Muscle layer of duodenum (tissue), 2 donors: ENCODE measurements at regions not wholly inside any gene's neighbourhood (a gene's known extent, or its start where the extent isn't known, plus 50 kb on each side); places are given as distances from the start of the nearest gene placed in this dataset.
"Not testable (repeated sequence)": the region's sequence is repeated elsewhere in the genome, so short reads cannot be mapped to it uniquely, and the experiment has no call there.

ENCODE experiments used
- H3K27ac ChIP-seq: one replicate; pipeline ENCODE4 v1.7.0; 2013; ENCODE audit warnings: mild to moderate bottlenecking, low read length
- H3K27me3 ChIP-seq: one replicate; pipeline ENCODE4 v1.7.0; 2013; ENCODE audit warnings: low read depth, mild to moderate bottlenecking, control low read depth, low read length
- H3K36me3 ChIP-seq, 2 donors: one replicate each; pipeline ENCODE4 v1.7.0; 2013; ENCODE audit warnings: low read length in 2 of 2, control low read depth in 1 of 2, mild to moderate bottlenecking in 1 of 2; ENCODE audit not compliant: insufficient read depth in 2 of 2, control insufficient read depth in 1 of 2
- H3K4me1 ChIP-seq, 2 donors: one replicate each; pipeline ENCODE4 v1.7.0; 2013; ENCODE audit warnings: low read length in 2 of 2, mild to moderate bottlenecking in 2 of 2, control low read depth in 1 of 2, moderate library complexity in 1 of 2; ENCODE audit not compliant: insufficient read depth in 2 of 2, control insufficient read depth in 1 of 2
- H3K4me3 ChIP-seq, 2 donors: one replicate each; pipeline ENCODE4 v1.7.0; 2013; ENCODE audit warnings: low read length in 2 of 2, low read depth in 1 of 2, mild to moderate bottlenecking in 1 of 2
- H3K9me3 ChIP-seq, 2 donors: one replicate each; pipeline ENCODE4 v1.7.0; 2013; ENCODE audit warnings: low read length in 2 of 2, control low read depth in 1 of 2, mild to moderate bottlenecking in 1 of 2; ENCODE audit not compliant: control insufficient read depth in 1 of 2
- donor health status: healthy.

DNA sequence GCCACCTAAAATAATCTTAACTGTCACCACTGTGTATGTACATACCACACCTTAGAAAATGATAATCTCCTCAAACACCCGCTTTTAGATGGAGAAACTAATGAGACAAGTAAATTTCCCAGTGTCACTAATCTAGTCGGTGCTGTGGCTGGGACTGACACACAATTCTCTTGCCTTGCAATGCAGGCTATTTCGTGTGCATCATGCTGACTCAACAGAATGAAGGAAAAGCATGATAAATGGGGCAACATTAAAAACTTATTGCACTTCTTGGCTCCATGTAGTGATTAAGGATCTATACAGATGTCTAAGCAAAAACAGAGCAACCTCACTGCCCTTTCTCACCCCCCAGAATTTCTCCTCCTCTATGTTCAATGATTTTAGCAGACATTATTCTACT lies 677.9 kb downstream of the DTWD2 start:
- no peak overlapping the region for H3K4me3 ChIP-seq
- H3K27me3 ChIP-seq = no peaks in the 10 kb centered on the region
- no peak overlapping the region for H3K27ac ChIP-seq
- no peaks in the 10 kb centered on the region for H3K36me3 ChIP-seq
- H3K4me1 ChIP-seq = no peaks in the 10 kb centered on the region
- H3K9me3 ChIP-seq = no peaks in the 10 kb centered on the region

DNA sequence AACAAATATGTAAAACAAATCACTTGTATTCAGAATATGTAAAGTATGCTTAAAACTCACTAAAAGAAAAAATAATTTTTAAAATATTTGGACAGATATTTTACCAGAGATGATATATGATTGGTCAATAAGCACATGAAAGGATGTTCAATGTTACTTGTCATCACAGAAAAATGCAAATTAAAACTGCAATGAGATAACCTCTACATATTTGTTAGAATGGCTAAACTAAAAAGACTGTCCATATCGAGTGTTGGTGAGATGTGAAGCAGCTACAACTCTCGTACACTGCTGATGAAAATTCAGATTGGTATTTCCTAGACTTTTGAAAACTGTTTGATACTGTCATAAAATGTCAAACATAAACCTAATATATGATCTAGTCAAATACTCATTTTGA lies 685.1 kb downstream of the DTWD2 start:
- H3K27me3 ChIP-seq = no peaks in the 10 kb centered on the region
- no peak overlapping the region for H3K27ac ChIP-seq
- H3K4me3 ChIP-seq = no peak overlapping the region
- H3K9me3 ChIP-seq = no peaks in the 10 kb centered on the region
- H3K4me1 ChIP-seq = no peaks in the 10 kb centered on the region
- H3K36me3 ChIP-seq = no peaks in the 10 kb centered on the region

DNA sequence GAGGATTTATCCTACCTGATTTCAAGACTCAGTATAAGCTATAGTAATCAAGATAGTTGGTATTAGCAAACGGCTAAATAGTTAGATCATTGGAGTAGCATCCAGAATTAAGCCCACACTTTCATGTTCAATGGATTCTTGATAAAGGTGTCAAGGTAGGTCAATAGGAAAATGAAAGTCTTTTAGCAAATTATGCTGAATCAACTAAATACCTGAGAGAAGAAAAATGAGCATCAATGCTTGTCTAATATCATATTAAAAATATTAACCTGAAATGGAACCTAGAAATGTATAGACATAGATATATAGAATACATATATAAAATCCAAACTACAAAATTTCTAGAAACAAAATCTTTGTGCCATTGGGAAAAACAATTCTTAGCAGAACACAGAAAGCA lies 685.6 kb downstream of the DTWD2 start:
- Histone ChIP-seq H3K9me3 (no peaks in the 10 kb centered on the region), H3K4me3 (no peak overlapping the region), H3K27me3 (no peaks in the 10 kb centered on the region), H3K4me1 (no peaks in the 10 kb centered on the region), H3K27ac (no peak overlapping the region), H3K36me3 (no peaks in the 10 kb centered on the region)

DNA sequence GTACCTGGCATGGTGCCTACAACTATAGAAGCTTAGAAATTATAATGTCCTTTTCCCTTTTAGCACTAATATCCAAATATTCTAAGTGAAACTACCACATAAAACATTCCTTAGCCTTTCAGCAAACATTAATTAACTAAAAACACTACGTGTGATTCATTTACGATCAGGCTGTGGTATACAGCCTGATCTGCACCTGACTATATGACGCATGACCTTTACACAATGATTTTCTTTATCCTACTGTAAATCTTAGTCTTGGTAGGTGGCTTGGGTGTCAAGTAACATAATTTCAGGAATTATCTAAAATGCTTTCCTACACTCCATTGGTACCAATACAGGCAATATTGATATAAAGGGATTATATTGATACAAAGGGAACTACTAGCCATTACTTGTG lies 686.7 kb downstream of the DTWD2 start:
- no peaks in the 10 kb centered on the region for H3K9me3 ChIP-seq
- no peaks in the 10 kb centered on the region for H3K36me3 ChIP-seq
- H3K27me3 ChIP-seq = no peaks in the 10 kb centered on the region
- H3K4me1 ChIP-seq = no peaks in the 10 kb centered on the region
- no peak overlapping the region for H3K27ac ChIP-seq
- no peak overlapping the region for H3K4me3 ChIP-seq

DNA sequence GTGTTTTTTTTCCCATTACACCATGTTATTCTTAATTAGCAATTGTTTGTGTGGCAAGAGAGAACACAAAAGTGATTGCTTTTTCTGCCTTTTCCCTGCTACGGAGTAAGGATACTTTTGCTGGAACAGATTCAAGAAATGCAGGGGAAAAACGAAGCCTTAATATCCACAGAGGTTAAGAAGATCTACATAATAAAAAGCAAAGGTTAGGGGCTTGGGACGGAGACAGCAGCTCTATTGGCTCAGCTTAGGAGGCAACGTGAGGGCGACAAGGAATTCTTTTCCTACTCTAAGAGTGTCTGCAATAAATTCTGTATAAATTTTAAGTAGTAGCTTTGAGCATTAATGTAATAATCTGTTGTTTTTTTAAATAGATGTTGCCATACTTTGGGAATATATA lies 693.3 kb downstream of the DTWD2 start:
- Histone ChIP-seq H3K4me3 (no peak overlapping the region), H3K36me3 (no peaks in the 10 kb centered on the region), H3K27me3 (no peaks in the 10 kb centered on the region), H3K27ac (no peak overlapping the region), H3K9me3 (no peaks in the 10 kb centered on the region), H3K4me1 (no peaks in the 10 kb centered on the region)

DNA sequence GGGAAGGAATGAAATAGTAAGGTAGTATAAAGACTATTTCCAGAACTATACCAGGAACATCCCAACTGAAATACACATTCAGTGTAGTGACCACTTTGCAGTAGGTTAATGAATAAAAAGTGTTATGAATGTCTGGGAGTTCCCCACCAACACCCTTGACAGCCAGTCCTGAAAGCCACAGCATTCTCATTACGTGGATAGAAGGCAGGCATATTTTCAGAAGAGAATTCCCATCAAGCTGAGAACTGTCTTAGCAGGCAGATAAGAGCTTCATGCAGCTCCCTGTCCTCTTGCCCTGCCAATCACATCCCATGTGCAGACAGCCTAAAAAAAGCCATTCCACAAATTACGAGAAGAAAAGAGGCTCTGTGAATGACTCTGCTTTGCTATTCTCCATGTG lies 695.0 kb downstream of the DTWD2 start:
- Histone ChIP-seq H3K4me3 (no peak overlapping the region), H3K36me3 (no peaks in the 10 kb centered on the region), H3K9me3 (no peaks in the 10 kb centered on the region), H3K27ac (no peak overlapping the region), H3K27me3 (no peaks in the 10 kb centered on the region), H3K4me1 (no peaks in the 10 kb centered on the region)

DNA sequence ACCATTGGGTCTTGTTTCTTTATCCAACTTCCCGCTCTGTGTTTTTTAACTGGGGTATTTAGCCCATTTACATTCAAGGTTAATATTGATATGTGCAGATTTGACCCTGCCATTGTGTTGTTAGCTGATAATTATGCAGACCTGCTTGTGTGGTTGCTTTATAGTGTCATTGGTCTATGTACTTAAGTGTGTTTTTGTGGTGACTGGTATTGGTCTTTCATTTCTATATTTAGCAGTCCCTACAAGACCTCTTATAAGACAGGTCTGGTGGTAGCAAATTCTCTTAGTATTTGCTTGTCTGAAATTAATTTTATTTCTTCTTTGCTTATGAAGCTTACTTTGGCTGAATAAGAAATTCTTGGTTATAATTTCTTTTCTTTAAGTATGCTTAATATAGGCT lies 698.1 kb downstream of the DTWD2 start:
- no peak overlapping the region for H3K27ac ChIP-seq
- H3K9me3 ChIP-seq = no peaks in the 10 kb centered on the region
- H3K36me3 ChIP-seq = no peaks in the 10 kb centered on the region
- H3K4me1 ChIP-seq = no peaks in the 10 kb centered on the region
- no peaks in the 10 kb centered on the region for H3K27me3 ChIP-seq
- H3K4me3 ChIP-seq = no peak overlapping the region

DNA sequence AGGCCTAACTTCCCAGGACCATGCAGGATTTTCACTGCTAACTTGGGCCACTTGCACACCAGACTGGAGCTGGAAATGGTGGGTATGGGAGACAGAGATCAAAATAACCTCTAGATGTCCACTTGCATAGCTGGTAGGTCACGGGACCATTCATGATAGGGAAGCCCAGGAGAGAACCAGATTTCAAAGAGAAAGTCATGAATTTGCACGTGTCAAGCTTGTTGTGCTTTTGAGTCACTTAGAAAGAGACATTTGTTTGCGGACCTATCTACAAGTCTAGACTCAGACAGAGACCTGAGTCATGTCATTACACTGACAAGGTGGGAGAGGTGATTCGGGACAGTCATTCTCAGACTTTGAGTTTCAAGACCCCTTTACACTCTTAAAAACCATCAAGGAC lies 704.1 kb downstream of the DTWD2 start:
- not testable (repeated sequence) for H3K9me3 ChIP-seq, H3K27ac ChIP-seq, H3K27me3 ChIP-seq, H3K4me3 ChIP-seq, H3K36me3 ChIP-seq, H3K4me1 ChIP-seq

DNA sequence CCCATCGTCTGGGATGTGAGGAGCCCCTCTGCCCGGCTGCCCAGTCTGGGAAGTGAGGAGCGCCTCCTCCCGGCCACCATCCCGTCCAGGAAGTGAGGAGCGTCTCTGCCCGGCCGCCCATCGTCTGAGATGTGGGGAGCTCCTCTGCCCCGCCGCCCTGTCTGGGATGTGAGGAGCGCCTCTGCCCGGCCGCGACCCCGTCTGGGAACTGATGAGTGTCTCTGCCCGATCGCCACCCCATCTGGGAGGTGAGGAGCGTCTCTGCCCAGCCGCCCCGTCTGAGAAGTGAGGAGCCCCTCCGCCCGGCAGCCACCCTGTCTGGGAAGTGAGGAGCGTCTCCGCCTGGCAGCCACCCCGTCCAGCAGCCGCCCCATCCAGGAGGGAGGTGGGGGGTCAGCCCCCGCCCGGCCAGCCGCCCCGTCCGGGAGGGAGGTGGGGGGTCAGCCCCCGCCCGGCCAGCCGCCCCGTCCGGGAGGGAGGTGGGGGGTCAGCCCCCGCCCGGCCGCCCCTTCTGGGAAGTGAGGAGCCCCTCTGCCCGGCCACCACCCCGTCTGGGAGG lies 705.8 kb downstream of the DTWD2 start:
- H3K9me3 ChIP-seq, H3K4me1 ChIP-seq, H3K27ac ChIP-seq, H3K36me3 ChIP-seq, H3K4me3 ChIP-seq, H3K27me3 ChIP-seq: not testable (repeated sequence)

DNA sequence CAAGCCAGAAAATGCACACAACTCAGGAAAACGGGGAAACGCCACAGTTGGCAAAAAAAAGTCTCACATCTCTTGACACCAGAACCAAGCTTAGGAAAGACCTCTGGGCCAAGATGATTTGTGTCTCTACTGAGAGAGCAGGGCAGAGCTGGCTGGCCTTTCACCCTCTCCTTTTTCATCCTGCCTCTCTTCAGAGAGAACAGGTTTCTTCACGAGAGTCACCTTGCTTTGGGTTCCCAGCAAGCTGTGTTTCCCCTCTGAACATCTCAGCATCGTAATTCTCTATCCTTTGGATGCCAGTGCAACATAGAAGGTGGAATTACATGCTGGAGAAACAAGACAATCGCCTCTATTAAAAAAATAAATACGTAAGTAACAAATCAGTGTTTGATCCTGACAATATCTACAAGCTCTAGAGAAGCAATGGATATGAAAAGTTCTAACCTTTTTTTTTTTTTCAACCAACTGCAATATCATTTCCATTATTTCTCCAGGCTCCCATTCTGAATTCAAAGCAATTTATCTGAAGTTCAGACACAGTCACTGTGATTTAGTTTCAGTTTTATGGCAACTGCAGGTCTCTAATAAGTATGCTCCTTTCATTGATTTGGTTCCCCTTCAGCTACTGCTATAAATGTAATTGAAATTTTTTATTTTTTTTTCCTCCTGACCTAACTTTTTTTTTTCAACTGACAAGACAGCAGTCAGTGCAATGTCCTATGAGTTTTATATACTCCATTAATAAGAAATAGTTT lies 708.6 kb downstream of the DTWD2 start:
- Histone ChIP-seq H3K27ac (no peak overlapping the region), H3K9me3 (no peaks in the 10 kb centered on the region), H3K27me3 (no peaks in the 10 kb centered on the region), H3K4me3 (no peak overlapping the region), H3K4me1 (no peaks in the 10 kb centered on the region), H3K36me3 (no peaks in the 10 kb centered on the region)

DNA sequence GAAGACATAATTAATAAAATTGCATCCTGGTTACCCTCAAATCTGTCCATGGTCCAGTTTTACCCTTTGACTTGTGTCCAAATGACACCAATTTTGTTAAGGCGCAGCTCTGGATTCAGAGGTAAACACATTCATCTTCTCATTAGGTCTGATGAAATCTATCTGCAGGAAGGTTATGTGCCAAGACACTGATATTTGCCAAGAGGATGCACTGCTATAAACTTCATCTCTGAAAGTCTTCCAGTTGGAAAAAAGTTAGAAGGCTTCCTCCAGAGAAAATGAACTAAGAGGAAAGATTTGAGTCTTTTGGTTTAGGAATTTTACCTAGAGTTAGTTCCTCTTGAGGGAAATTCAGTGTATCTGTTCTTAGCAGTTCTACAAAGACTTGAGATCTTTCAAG lies 717.8 kb downstream of the DTWD2 start:
- H3K4me1 ChIP-seq = no peaks in the 10 kb centered on the region
- no peaks in the 10 kb centered on the region for H3K36me3 ChIP-seq
- H3K27ac ChIP-seq = no peak overlapping the region

DNA sequence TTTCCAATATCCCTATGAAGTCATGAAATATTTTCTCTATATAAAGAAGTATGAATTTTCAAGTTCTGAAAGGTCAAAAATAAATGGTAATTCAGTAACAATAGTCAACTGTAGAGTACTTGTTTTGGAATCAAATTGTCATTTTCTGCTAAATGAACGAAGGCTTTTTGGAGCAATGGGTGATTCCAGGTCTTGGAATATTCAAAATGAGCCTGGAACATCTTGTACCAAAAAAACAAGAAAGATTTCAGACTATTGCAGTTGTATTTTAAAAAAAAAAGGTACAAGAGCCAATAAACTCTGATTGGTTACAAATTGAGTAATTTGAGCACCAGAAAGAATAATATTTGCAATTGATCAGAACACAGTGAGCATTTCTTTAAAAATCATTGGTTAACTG lies 730.1 kb downstream of the DTWD2 start:
- Histone ChIP-seq H3K27ac (no peak overlapping the region), H3K9me3 (no peaks in the 10 kb centered on the region), H3K4me1 (no peaks in the 10 kb centered on the region), H3K4me3 (no peak overlapping the region), H3K36me3 (no peaks in the 10 kb centered on the region), H3K27me3 (no peaks in the 10 kb centered on the region)

More for the DNA sequence above, 717.8 kb downstream of the DTWD2 start:
- H3K27me3 ChIP-seq = no peaks in the 10 kb centered on the region
- no peak overlapping the region for H3K4me3 ChIP-seq
- no peaks in the 10 kb centered on the region for H3K9me3 ChIP-seq
